ENCODE measurements at regions not wholly inside any gene's neighbourhood (a gene's known extent, or its start where the extent isn't known, plus 50 kb on each side); places are given as distances from the start of the nearest gene placed in this dataset.

GRCh38 chr3:177883957-177884356 lies 652.3 kb upstream of the KCNMB2 start:
- CTCF ChIA-PET = interaction anchor here (1.5 kb wide), 1 partner anchor 11 kb away, joined by 5 read pairs; no protein-coding TSS in a partner anchor
- no TSS peak for BruUV-seq (replicated peaks)
- POLR2A ChIA-PET = no interaction called here

More at GRCh38 chr3:177883957-177884356, 652.3 kb upstream of the KCNMB2 start:
- H3K9ac ChIP-seq (replicated peaks; ENCODE audit: extremely low read depth, insufficient read depth, low read length) = no peak overlapping the region
- no peaks in the 10 kb centered on the region for H3K9me3 ChIP-seq (replicated peaks; ENCODE audit: control insufficient read depth, insufficient read depth, low read length)
- FAIRE-seq (no peak), DNase-seq (ENCODE audit: low read depth, low spot score) (no peak)
- no peaks in the 10 kb centered on the region for H4K20me1 ChIP-seq (replicated peaks; ENCODE audit: control insufficient read depth, extremely low read depth, insufficient read depth, low read length)
- H2AFZ ChIP-seq (ENCODE audit: low read depth, low read length) = no peak overlapping the region
- no peaks in the 10 kb centered on the region for H3K9me1 ChIP-seq (replicated peaks; ENCODE audit: control insufficient read depth, extremely low read depth, insufficient read depth, low read length)
- H3K4me3 ChIP-seq (replicated peaks in 1 of 3; ENCODE audit: insufficient read depth in 1 of 3, low read depth in 1 of 3, low read length in 3 of 3) = no peak overlapping the region
- no peaks in the 10 kb centered on the region for H3K27me3 ChIP-seq (ENCODE audit: control insufficient read depth in 2 of 2, insufficient read depth in 2 of 2, low read length in 2 of 2)
- H3K79me2 ChIP-seq (ENCODE audit: control insufficient read depth, insufficient read depth, low read length) = no peaks in the 10 kb centered on the region
- no peaks in the 10 kb centered on the region for H3K4me1 ChIP-seq (ENCODE audit: control insufficient read depth, extremely low read depth, insufficient read depth, low read length)
- dilution Hi-C loops (cut with MboI; ENCODE audit: extremely low pct_ligation_motif_present, low sequenced_read_pairs) = no loop called here
- no peaks in the 10 kb centered on the region for H3K36me3 ChIP-seq (ENCODE audit: control insufficient read depth in 2 of 2, extremely low read depth in 1 of 2, insufficient read depth in 2 of 2, low read length in 2 of 2)
- TF ChIP-seq, protein P1, sequence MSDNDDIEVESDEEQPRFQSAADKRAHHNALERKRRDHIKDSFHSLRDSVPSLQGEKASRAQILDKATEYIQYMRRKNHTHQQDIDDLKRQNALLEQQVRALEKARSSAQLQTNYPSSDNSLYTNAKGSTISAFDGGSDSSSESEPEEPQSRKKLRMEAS (IDR thresholded peaks at IDR 0.05; ENCODE audit: insufficient read depth, insufficient read length) = no peak
- TF ChIP-seq, protein P2, sequence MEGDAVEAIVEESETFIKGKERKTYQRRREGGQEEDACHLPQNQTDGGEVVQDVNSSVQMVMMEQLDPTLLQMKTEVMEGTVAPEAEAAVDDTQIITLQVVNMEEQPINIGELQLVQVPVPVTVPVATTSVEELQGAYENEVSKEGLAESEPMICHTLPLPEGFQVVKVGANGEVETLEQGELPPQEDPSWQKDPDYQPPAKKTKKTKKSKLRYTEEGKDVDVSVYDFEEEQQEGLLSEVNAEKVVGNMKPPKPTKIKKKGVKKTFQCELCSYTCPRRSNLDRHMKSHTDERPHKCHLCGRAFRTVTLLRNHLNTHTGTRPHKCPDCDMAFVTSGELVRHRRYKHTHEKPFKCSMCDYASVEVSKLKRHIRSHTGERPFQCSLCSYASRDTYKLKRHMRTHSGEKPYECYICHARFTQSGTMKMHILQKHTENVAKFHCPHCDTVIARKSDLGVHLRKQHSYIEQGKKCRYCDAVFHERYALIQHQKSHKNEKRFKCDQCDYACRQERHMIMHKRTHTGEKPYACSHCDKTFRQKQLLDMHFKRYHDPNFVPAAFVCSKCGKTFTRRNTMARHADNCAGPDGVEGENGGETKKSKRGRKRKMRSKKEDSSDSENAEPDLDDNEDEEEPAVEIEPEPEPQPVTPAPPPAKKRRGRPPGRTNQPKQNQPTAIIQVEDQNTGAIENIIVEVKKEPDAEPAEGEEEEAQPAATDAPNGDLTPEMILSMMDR (IDR thresholded peaks at IDR 0.05; ENCODE audit: extremely low read depth in 1 of 2, insufficient read depth in 1 of 2, low read depth in 1 of 2, low read length in 2 of 2) = no peak
- TF ChIP-seq MYC (IDR thresholded peaks at IDR 0.05; ENCODE audit: low read depth, low read length) (no peak), GATA2 (IDR thresholded peaks at IDR 0.05; ENCODE audit: insufficient read depth, insufficient read length, low read depth, low read length) (no peak), POLR2AphosphoS5 (IDR thresholded peaks at IDR 0.05; ENCODE audit: insufficient read depth, low read depth, low read length) (no peak), POLR2A (IDR thresholded peaks at IDR 0.05; ENCODE audit: low read depth, low read length) (no peak), EZH2 (IDR thresholded peaks at IDR 0.05; ENCODE audit: borderline replicate concordance, low read depth, low read length, severe bottlenecking) (no peak), FOS (IDR thresholded peaks at IDR 0.05; ENCODE audit: borderline replicate concordance, insufficient read depth, low read length) (no peak), JUN (IDR thresholded peaks at IDR 0.05; ENCODE audit: borderline replicate concordance, insufficient read depth, insufficient read length, low read depth) (no peak)
- no peak overlapping the region for H3K27ac ChIP-seq (ENCODE audit: insufficient read depth, low read depth, low read length)
- intact Hi-C loops (cut with micrococcal nuclease) = no loop called here
- no peak overlapping the region for H3K4me2 ChIP-seq (ENCODE audit: insufficient read depth, low read length)
